NT2/D1 (cell line): ENCODE measurements at regions not wholly inside any gene's neighbourhood (a gene's known extent, or its start where the extent isn't known, plus 50 kb on each side); places are given as distances from the start of the nearest gene placed in this dataset.

Experiments
- DNase-seq: peaks from one replicate; pipeline ENCODE4 v3.0.0-alpha.2; 2011; ENCODE audit warnings: low read depth, low spot score
- H3K27me3 ChIP-seq: 2 replicates; pipeline ENCODE4 v1.6.0; 2011; ENCODE audit warnings: mild to moderate bottlenecking; ENCODE audit not compliant: insufficient read length, insufficient read depth
- H3K36me3 ChIP-seq: 2 replicates; pipeline ENCODE4 v1.6.1; 2011; ENCODE audit warnings: mild to moderate bottlenecking, low read length, mixed read lengths; ENCODE audit not compliant: insufficient read depth, insufficient read length
- H3K4me1 ChIP-seq: 2 replicates; pipeline ENCODE4 v1.5.1; 2011; ENCODE audit not compliant: insufficient read depth, insufficient read length
- H3K4me3 ChIP-seq: 2 replicates; pipeline ENCODE4 v1.5.1; 2011; ENCODE audit warnings: low read depth; ENCODE audit not compliant: insufficient read length
- H3K9ac ChIP-seq: 2 replicates; pipeline ENCODE4 v1.6.0; 2011; ENCODE audit warnings: low read depth; ENCODE audit not compliant: insufficient read length
- H3K9me3 ChIP-seq: 2 replicates; pipeline ENCODE4 v1.5.1; 2011; ENCODE audit warnings: mild to moderate bottlenecking, low read length; ENCODE audit not compliant: insufficient read depth
- SUZ12 ChIP-seq: IDR thresholded peaks from 2 replicates; pipeline ENCODE4 v1.6.1; 2011; ENCODE audit not compliant: insufficient read length, insufficient read depth; ENCODE audit errors: extremely low read depth
- YY1 ChIP-seq: IDR thresholded peaks from 2 replicates; pipeline ENCODE4 v1.6.1; 2011; ENCODE audit not compliant: insufficient read length, insufficient read depth
- ZNF274 ChIP-seq: IDR thresholded peaks from 2 replicates; pipeline ENCODE4 v1.6.1; 2011; ENCODE audit warnings: mild to moderate bottlenecking, low read depth, low read length

DNA sequence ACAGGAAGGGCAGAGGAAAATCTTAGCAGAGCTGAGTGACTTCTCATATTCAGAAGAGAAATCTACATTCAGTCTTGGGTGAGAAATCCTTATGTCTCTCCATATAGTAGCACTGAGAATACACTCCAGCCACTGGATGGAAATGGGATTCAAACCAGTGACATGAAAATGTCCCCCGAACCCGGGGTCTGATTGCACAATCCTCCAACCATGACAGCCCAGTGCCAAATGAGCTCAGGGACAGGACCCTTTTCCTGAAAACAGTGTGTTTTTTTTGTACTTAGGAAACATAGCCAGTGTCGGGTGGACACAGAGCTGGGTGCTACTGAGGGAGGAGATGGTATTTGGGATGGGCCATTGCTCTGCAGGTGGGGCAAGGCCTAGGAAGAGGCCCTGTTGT, 185.6 kb downstream of the CXCL12 start:
- no peak for DNase-seq

DNA sequence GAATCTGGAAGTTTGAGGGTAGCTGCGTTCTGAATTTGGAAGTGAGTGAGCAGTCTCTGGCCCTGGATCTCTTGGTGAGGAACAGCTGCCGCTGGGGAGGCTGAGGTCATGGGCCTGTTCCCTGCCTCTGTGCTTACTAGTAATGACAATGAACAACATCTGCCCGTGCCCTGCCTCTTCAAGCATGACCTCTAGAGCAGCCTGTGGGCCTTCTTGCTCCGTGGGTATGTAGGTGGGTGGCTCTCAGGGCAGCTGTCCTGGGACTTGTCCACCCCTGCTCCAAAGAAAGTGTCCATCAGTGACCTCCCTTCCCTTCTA, 186.2 kb downstream of the CXCL12 start:
- TF ChIP-seq SUZ12 (no peak), YY1 (no peak), ZNF274 (no peak)
- H3K9me3 ChIP-seq = no peaks in the 10 kb centered on the region
- DNase-seq = no peak
- H3K4me1 ChIP-seq = peaks cover 2% of the 10 kb centered on the region
- H3K4me3 ChIP-seq = no peak overlapping the region
- no peaks in the 10 kb centered on the region for H3K36me3 ChIP-seq
- H3K27me3 ChIP-seq = no peaks in the 10 kb centered on the region
- no peak overlapping the region for H3K9ac ChIP-seq

More for the DNA sequence above, 185.6 kb downstream of the CXCL12 start:
- Histone ChIP-seq H3K4me3 (no peak overlapping the region), H3K36me3 (no peaks in the 10 kb centered on the region), H3K27me3 (no peaks in the 10 kb centered on the region), H3K9me3 (no peaks in the 10 kb centered on the region), H3K4me1 (peaks cover 2% of the 10 kb centered on the region), H3K9ac (no peak overlapping the region)
- TF ChIP-seq SUZ12 (no peak), YY1 (no peak), ZNF274 (no peak)

DNA sequence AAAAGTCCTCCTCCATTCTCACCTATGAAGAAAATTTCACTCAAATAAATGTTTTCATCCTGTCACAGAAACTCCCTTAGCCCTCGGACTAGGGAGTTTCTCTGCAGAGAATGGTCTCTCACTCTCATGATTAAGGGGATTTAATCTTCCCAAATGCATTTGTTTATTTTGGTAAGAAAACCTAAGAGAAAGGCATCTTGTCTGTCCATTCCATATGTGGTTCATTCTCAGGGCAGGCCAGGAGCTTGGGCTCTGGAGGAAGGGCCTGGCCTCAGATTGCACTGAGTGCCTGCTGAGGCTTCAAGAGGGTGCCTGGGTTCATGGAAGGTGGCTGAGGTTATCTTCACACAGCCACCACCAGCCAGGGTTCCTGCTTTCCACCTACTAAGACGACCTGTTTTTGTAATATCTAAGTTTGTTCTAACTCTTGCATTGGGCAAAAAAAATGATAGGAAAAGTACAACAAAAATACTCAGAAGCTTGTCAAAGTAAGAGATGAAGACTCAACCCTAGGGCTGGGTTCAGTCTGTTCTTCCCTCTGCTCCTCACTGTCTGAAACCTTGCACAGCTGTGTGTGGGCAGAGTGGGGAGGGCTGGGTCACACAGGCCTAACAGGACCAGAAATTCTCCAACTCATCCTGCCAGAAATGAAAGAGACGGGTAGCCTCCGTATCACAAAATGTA, 186.7 kb downstream of the CXCL12 start:
- Histone ChIP-seq H3K4me3 (no peak overlapping the region), H3K27me3 (no peaks in the 10 kb centered on the region), H3K9ac (no peak overlapping the region), H3K9me3 (no peaks in the 10 kb centered on the region), H3K4me1 (peaks cover 2% of the 10 kb centered on the region), H3K36me3 (no peaks in the 10 kb centered on the region)
- no peak for DNase-seq
- TF ChIP-seq SUZ12 (no peak), ZNF274 (no peak), YY1 (no peak)

- Histone ChIP-seq H3K27me3 (no peaks in the 10 kb centered on the region), H3K9ac (no peak overlapping the region), H3K4me1 (peaks cover 2% of the 10 kb centered on the region), H3K9me3 (no peaks in the 10 kb centered on the region), H3K36me3 (no peaks in the 10 kb centered on the region), H3K4me3 (no peak overlapping the region)
- TF ChIP-seq YY1 = no peak
- no peak for TF ChIP-seq ZNF274
- no peak for TF ChIP-seq SUZ12
- no peak for DNase-seq
Measured at GRCh38 chr10:44197646-44198045, 187.3 kb downstream of the CXCL12 start.

- DNase-seq = no peak
- no peak for TF ChIP-seq SUZ12
- TF ChIP-seq ZNF274 = no peak
- TF ChIP-seq YY1 = no peak
Measured at GRCh38 chr10:44196336-44196735, 188.6 kb downstream of the CXCL12 start.

DNA sequence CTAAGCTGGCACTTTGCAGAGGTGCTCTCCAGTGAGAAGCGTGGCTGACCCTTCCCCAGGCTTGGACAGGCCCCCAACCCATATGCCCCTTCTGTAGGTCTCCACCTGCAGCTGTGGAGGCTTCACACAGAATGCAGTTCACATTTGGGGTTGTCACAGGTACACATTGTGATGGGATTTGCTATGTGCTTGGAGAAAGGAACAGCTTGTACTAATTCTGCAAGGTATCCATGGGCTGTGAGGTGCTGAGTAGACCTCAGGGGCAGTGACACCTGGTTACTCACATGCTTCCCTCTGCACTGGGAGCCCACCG, 188.9 kb downstream of the CXCL12 start:
- no peak overlapping the region for H3K9ac ChIP-seq
- H3K9me3 ChIP-seq = no peaks in the 10 kb centered on the region
- no peak overlapping the region for H3K4me3 ChIP-seq
- H3K4me1 ChIP-seq = no peaks in the 10 kb centered on the region
- H3K36me3 ChIP-seq = no peaks in the 10 kb centered on the region
- TF ChIP-seq YY1 (no peak), SUZ12 (no peak), ZNF274 (no peak)
- no peak for DNase-seq
- H3K27me3 ChIP-seq = no peaks in the 10 kb centered on the region

More at GRCh38 chr10:44196336-44196735, 188.6 kb downstream of the CXCL12 start:
- Histone ChIP-seq H3K4me3 (no peak overlapping the region), H3K9ac (no peak overlapping the region), H3K27me3 (no peaks in the 10 kb centered on the region), H3K36me3 (no peaks in the 10 kb centered on the region), H3K4me1 (no peaks in the 10 kb centered on the region), H3K9me3 (no peaks in the 10 kb centered on the region)

- Histone ChIP-seq H3K9me3 (no peaks in the 10 kb centered on the region), H3K4me1 (no peaks in the 10 kb centered on the region), H3K36me3 (no peaks in the 10 kb centered on the region), H3K27me3 (no peaks in the 10 kb centered on the region), H3K4me3 (no peak overlapping the region), H3K9ac (no peak overlapping the region)
- no peak for DNase-seq
- TF ChIP-seq SUZ12 (no peak), ZNF274 (no peak), YY1 (no peak)
Measured at GRCh38 chr10:44195112-44196007, 189.5 kb downstream of the CXCL12 start.
